ENCODE measurements at regions not wholly inside any gene's neighbourhood (a gene's known extent, or its start where the extent isn't known, plus 50 kb on each side); places are given as distances from the start of the nearest gene placed in this dataset.

DNA sequence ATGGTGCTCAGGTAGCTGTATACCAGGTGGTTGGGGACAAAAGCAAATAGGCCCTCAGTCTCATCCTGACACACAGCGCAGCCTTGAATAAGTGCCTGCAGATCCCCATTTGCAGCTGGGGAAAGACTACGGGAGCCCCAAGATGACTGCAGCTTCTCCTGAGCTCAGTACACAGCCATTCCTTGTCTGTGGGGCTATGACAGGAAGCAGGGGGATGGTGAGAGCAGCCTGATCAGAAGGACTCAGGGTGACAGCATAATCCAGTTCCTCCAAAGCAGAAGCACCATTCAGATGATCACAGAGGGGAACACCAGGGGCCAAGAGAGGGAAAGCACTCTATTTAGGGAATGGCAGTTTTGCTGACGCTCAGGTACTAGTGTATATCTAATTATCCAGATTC lies 104.8 kb upstream of the MOCS1 start:
- H3K9me3 ChIP-seq: no peaks in the 10 kb centered on the region
- no peak overlapping the region for H3K4me3 ChIP-seq (ENCODE audit: low read depth in 1 of 2, low read length in 1 of 2)
- H3K27me3 ChIP-seq: no peaks in the 10 kb centered on the region
- no peak for TF ChIP-seq CTCF (IDR thresholded peaks at IDR 0.05)
- no peaks in the 10 kb centered on the region for H3K4me1 ChIP-seq (ENCODE audit: control insufficient read depth in 1 of 2, insufficient read depth in 1 of 2, low read depth in 1 of 2, low read length in 1 of 2)
- H3K27ac ChIP-seq: no peak overlapping the region
- no peaks in the 10 kb centered on the region for H3K36me3 ChIP-seq

GRCh38 chr6:40038626-40039025 lies 104.4 kb upstream of the MOCS1 start:
- Histone ChIP-seq H3K4me1 (ENCODE audit: control insufficient read depth in 1 of 2, insufficient read depth in 1 of 2, low read depth in 1 of 2, low read length in 1 of 2) (no peaks in the 10 kb centered on the region), H3K36me3 (no peaks in the 10 kb centered on the region), H3K27me3 (no peaks in the 10 kb centered on the region), H3K4me3 (ENCODE audit: low read depth in 1 of 2, low read length in 1 of 2) (no peak overlapping the region), H3K9me3 (no peaks in the 10 kb centered on the region), H3K27ac (no peak overlapping the region)
- TF ChIP-seq CTCF (IDR thresholded peaks at IDR 0.05): no peak

DNA sequence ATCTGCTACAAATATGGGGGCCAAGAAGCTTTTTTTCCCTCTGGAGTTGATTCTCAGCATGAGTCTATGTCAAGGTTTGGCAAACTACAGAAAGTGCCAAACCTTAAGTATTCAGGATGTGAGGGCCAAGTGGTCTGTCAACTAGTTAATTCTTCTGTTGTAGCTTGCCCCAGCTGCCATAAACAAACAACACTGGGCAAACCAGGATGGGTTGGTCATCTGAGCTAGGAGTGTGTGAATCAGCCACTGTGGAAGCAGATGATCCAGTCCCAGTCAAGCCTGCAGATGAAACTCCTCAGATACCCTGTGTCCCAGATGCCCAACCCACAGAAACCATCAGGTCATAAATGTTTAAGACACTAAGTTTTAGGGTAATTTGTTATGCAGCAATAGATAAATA lies 103.0 kb upstream of the MOCS1 start:
- Histone ChIP-seq H3K27me3 (no peaks in the 10 kb centered on the region), H3K36me3 (no peaks in the 10 kb centered on the region), H3K4me3 (ENCODE audit: low read depth in 1 of 2, low read length in 1 of 2) (no peak overlapping the region)

GRCh38 chr6:40036186-40036585 lies 101.9 kb upstream of the MOCS1 start:
- Histone ChIP-seq H3K4me1 (ENCODE audit: control insufficient read depth in 1 of 2, insufficient read depth in 1 of 2, low read depth in 1 of 2, low read length in 1 of 2) (no peaks in the 10 kb centered on the region), H3K9me3 (no peaks in the 10 kb centered on the region), H3K27ac (no peak overlapping the region), H3K36me3 (no peaks in the 10 kb centered on the region), H3K27me3 (no peaks in the 10 kb centered on the region), H3K4me3 (ENCODE audit: low read depth in 1 of 2, low read length in 1 of 2) (no peak overlapping the region)
- no peak for TF ChIP-seq CTCF (IDR thresholded peaks at IDR 0.05)

More for the DNA sequence above, 103.0 kb upstream of the MOCS1 start:
- H3K4me1 ChIP-seq (ENCODE audit: control insufficient read depth in 1 of 2, insufficient read depth in 1 of 2, low read depth in 1 of 2, low read length in 1 of 2): no peaks in the 10 kb centered on the region
- TF ChIP-seq CTCF (IDR thresholded peaks at IDR 0.05): no peak
- no peak overlapping the region for H3K27ac ChIP-seq
- no peaks in the 10 kb centered on the region for H3K9me3 ChIP-seq

- H3K4me1 ChIP-seq (ENCODE audit: control insufficient read depth in 1 of 2, insufficient read depth in 1 of 2, low read depth in 1 of 2, low read length in 1 of 2): no peaks in the 10 kb centered on the region
- TF ChIP-seq CTCF (IDR thresholded peaks at IDR 0.05): no peak
- no peak overlapping the region for H3K27ac ChIP-seq
These were observed 94.2 kb upstream of the MOCS1 start for GRCh38 chr6:40028449-40028848.

DNA sequence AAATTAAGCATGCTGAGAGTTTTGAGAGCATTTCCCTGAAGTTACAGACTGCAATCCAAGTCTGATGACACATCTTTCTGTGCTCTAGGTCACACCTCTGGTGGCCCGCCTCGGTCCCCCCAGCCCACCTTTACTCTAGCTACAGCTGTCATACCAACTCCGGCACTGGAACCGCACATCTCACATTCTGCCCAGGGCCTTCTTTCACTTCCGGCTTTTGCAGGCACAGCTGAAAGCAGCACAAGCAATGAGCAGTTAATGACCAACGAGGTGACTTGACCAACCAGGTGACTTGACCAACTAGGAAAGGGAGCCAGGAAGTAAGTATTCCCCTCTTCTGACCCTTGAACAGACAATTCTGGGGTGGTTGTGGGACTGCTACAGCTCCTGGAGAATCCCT lies 88.6 kb upstream of the MOCS1 start:
- no peaks in the 10 kb centered on the region for H3K9me3 ChIP-seq
- TF ChIP-seq CTCF (IDR thresholded peaks at IDR 0.05): no peak
- H3K4me3 ChIP-seq (ENCODE audit: low read depth in 1 of 2, low read length in 1 of 2): no peak overlapping the region
- H3K27ac ChIP-seq: no peak overlapping the region
- H3K36me3 ChIP-seq: no peaks in the 10 kb centered on the region
- H3K27me3 ChIP-seq: no peaks in the 10 kb centered on the region
- no peaks in the 10 kb centered on the region for H3K4me1 ChIP-seq (ENCODE audit: control insufficient read depth in 1 of 2, insufficient read depth in 1 of 2, low read depth in 1 of 2, low read length in 1 of 2)

More at GRCh38 chr6:40028449-40028848, 94.2 kb upstream of the MOCS1 start:
- H3K9me3 ChIP-seq: no peaks in the 10 kb centered on the region
- H3K36me3 ChIP-seq: no peaks in the 10 kb centered on the region
- no peaks in the 10 kb centered on the region for H3K27me3 ChIP-seq
- H3K4me3 ChIP-seq (ENCODE audit: low read depth in 1 of 2, low read length in 1 of 2): no peak overlapping the region

Data from neutrophil (primary cell).